Right atrium auricular region (tissue), 2 donors: ENCODE measurements at regions not wholly inside any gene's neighbourhood (a gene's known extent, or its start where the extent isn't known, plus 50 kb on each side); places are given as distances from the start of the nearest gene placed in this dataset.

Source experiments
- DNase-seq: peaks from one replicate; pipeline ENCODE4 v3.0.0-alpha.2; 2019; ENCODE audit warnings: low spot score
- H3K27ac ChIP-seq, 2 donors: fragments of 200-600 bp; sonication (generic); 1 replicate in 1 of 2; 2 replicates in 1 of 2; pipeline ENCODE4 v1.5.1; 2016 to 2019
- H3K27me3 ChIP-seq, 2 donors: fragments of 200-600 bp; sonication (generic); one replicate each; pipeline versions ENCODE4 v1.5.1 to v1.6.0; 2017 to 2019
- H3K36me3 ChIP-seq: fragments of 200-600 bp; sonication (generic); one replicate; pipeline ENCODE4 v1.5.1; 2016
- H3K4me1 ChIP-seq, 2 donors: fragments of 200-600 bp; sonication (generic); one replicate each; pipeline versions ENCODE4 v1.5.1 to v1.6.0; 2017 to 2019
- H3K4me3 ChIP-seq, 2 donors: fragments of 200-600 bp; sonication (generic); 1 replicate in 1 of 2; 2 replicates in 1 of 2; pipeline ENCODE4 v1.5.1; 2017 to 2019; ENCODE audit warnings: mild to moderate bottlenecking in 1 of 2, moderate library complexity in 1 of 2
- H3K9me3 ChIP-seq, 2 donors: fragments of 200-600 bp; sonication (generic); one replicate each; pipeline ENCODE4 v1.5.1; 2019
- CTCF ChIP-seq, 2 donors: fragments of 200-600 bp; sonication (generic); IDR thresholded peaks; one replicate each; pipeline ENCODE4 v1.5.1; 2019; ENCODE audit warnings: antibody characterized with exemption in 2 of 2

- no peak for DNase-seq
- no peak for TF ChIP-seq CTCF (IDR thresholded peaks at IDR 0.05)
- no peaks in the 10 kb centered on the region for H3K36me3 ChIP-seq
- H3K9me3 ChIP-seq, result peaks cover 0 to under 1% of the 10 kb centered on the region in 2 donors
- no peak overlapping the region for H3K4me3 ChIP-seq
- H3K27ac ChIP-seq, result no peak overlapping the region
- H3K27me3 ChIP-seq, result no peaks in the 10 kb centered on the region
- H3K4me1 ChIP-seq, result no peaks in the 10 kb centered on the region
Observed at GRCh38 chr10:131829156-131829930, 71.5 kb upstream of the PPP2R2D start.

GRCh38 chr10:131830446-131831130 is 70.2 kb upstream of the PPP2R2D start:
- Histone ChIP-seq H3K27me3 (no peaks in the 10 kb centered on the region), H3K4me1 (no peaks in the 10 kb centered on the region), H3K4me3 (no peak overlapping the region), H3K36me3 (no peaks in the 10 kb centered on the region), H3K9me3 (peaks cover 0 to 13% of the 10 kb centered on the region in 2 donors), H3K27ac (no peak overlapping the region)
- DNase-seq, result no peak
- TF ChIP-seq CTCF (IDR thresholded peaks at IDR 0.05), result no peak

- H3K27ac ChIP-seq, result no peak overlapping the region
- no peaks in the 10 kb centered on the region for H3K27me3 ChIP-seq
- TF ChIP-seq CTCF (IDR thresholded peaks at IDR 0.05), result no peak
- no peaks in the 10 kb centered on the region for H3K36me3 ChIP-seq
- DNase-seq, result no peak
- H3K9me3 ChIP-seq, result peaks cover 0 to 19% of the 10 kb centered on the region in 2 donors
- no peak overlapping the region for H3K4me3 ChIP-seq
- no peaks in the 10 kb centered on the region for H3K4me1 ChIP-seq
Observed at GRCh38 chr10:131831561-131831960, 69.2 kb upstream of the PPP2R2D start.

DNA sequence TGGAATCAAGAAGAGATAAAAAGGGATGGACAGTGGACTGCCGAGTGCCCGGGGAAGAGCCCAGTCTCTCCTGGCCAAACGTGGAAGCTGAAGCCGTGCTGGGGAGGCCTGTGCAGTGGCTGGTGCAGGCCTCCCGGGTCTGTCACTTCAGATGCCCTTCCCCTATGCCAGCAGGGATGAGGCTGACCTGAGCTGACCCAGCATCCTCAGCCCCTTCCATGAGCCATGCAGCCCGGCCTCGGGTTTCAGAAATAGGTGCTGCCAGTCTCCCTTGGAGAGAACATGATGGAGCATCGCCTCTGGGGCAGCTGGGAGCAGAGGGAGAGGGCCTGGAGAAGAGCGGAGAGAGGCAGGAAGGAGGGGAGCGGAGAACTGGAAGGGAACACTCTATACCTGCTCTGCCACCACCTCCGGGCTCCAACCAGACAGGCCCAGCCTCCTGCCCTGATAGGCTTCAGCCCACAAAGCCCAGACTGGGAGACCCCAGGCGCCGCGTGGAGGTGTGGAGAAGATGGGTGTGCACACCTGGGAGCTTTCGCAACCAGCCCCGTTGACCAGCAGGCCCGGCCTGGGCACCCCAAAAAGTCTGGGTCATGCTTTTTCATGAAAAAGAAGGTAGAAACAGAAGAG is 68.6 kb upstream of the PPP2R2D start:
- TF ChIP-seq CTCF (IDR thresholded peaks at IDR 0.05), result no peak

DNA sequence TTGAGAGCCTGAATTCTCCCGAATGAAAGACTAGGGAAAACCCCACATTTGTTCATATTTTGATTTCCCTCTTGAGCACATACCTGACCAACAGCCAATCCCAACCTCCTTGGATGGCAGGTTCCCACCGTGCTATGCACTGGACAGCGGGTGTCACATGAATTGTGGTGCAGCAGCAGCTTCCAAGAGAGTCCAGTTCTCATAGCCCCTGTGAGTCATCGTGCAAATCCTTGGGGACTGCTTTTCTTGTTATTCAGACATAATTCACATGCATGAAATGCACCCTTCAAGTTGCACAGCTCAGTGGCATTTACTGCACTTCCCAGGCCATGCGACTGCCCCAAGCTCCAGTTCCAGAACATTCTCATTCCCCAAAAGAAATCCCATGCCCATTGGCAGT is 67.8 kb upstream of the PPP2R2D start:
- no peak for DNase-seq

More for the DNA sequence above, 68.6 kb upstream of the PPP2R2D start:
- H3K36me3 ChIP-seq, result no peaks in the 10 kb centered on the region
- no peak overlapping the region for H3K27ac ChIP-seq
- no peaks in the 10 kb centered on the region for H3K4me1 ChIP-seq
- peaks cover 0 to 19% of the 10 kb centered on the region in 2 donors for H3K9me3 ChIP-seq
- DNase-seq, result no peak
- no peaks in the 10 kb centered on the region for H3K27me3 ChIP-seq
- H3K4me3 ChIP-seq, result no peak overlapping the region

More for the DNA sequence above, 67.8 kb upstream of the PPP2R2D start:
- no peaks in the 10 kb centered on the region for H3K36me3 ChIP-seq
- no peaks in the 10 kb centered on the region for H3K4me1 ChIP-seq
- peaks cover 0 to 19% of the 10 kb centered on the region in 2 donors for H3K9me3 ChIP-seq
- no peaks in the 10 kb centered on the region for H3K27me3 ChIP-seq
- no peak overlapping the region for H3K4me3 ChIP-seq
- TF ChIP-seq CTCF (IDR thresholded peaks at IDR 0.05), result no peak
- no peak overlapping the region for H3K27ac ChIP-seq
